Ovary (tissue), 3 donors: ENCODE measurements at regions not wholly inside any gene's neighbourhood (a gene's known extent, or its start where the extent isn't known, plus 50 kb on each side); places are given as distances from the start of the nearest gene placed in this dataset.

Experiments
- POLR2A ChIP-seq: fragments of 450-650 bp; IDR thresholded peaks from one replicate; pipeline ENCODE4 v1.6.1; 2017; ENCODE audit warnings: antibody characterized with exemption, mild to moderate bottlenecking, moderate library complexity
- TF ChIP-seq, protein P1 (sequence below), 3 donors: fragments of 450-650 bp in 2 of 3; fragments of 200-600 bp in 1 of 3; IDR thresholded peaks; one replicate each; pipeline versions ENCODE4 v1.5.1 to v1.8.0; 2016 to 2022; ENCODE audit warnings: antibody characterized with exemption in 3 of 3, mild to moderate bottlenecking in 1 of 3
- donor health status: DM: no; HTN: no; CAD: no.

DNA sequence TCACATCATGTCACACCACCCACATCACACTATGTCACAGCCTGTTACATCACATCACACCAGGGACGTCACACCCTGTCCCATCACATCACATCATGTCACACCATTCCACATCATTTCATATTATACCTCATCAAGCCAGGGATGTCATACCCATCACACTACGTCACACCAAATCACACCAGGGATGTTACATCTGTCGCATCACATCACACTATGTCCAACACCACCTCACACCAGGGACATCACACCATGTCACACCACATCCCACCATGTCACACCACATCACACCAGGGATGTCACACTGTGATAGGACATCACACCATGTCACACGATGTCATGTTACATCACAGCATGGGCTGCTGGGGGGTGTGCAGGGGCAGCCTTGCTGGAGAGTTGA is 110.6 kb downstream of the TMEM121 start:
- TF ChIP-seq, protein P1, sequence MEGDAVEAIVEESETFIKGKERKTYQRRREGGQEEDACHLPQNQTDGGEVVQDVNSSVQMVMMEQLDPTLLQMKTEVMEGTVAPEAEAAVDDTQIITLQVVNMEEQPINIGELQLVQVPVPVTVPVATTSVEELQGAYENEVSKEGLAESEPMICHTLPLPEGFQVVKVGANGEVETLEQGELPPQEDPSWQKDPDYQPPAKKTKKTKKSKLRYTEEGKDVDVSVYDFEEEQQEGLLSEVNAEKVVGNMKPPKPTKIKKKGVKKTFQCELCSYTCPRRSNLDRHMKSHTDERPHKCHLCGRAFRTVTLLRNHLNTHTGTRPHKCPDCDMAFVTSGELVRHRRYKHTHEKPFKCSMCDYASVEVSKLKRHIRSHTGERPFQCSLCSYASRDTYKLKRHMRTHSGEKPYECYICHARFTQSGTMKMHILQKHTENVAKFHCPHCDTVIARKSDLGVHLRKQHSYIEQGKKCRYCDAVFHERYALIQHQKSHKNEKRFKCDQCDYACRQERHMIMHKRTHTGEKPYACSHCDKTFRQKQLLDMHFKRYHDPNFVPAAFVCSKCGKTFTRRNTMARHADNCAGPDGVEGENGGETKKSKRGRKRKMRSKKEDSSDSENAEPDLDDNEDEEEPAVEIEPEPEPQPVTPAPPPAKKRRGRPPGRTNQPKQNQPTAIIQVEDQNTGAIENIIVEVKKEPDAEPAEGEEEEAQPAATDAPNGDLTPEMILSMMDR (IDR thresholded peaks at IDR 0.05), result no peak
- TF ChIP-seq POLR2A, result no peak
